NOMO-1 treated with dmso at 0.1 percent for 144 hours (cell line): ENCODE measurements at regions not wholly inside any gene's neighbourhood (a gene's known extent, or its start where the extent isn't known, plus 50 kb on each side); places are given as distances from the start of the nearest gene placed in this dataset.
"Not testable (repeated sequence)": the region's sequence is repeated elsewhere in the genome, so short reads cannot be mapped to it uniquely, and the experiment has no call there.

Experiments
- DNase-seq: peaks from one replicate; lab custom pipeline; 2025; ENCODE audit not compliant: unreplicated experiment; lab: John Stamatoyannopoulos, UW

- DNase-seq: no peak
These were observed 237.2 kb downstream of the TOX3 start for GRCh38 chr16:52309446-52310416.

GRCh38 chr16:52308051-52308450 lies 238.9 kb downstream of the TOX3 start:
- DNase-seq: no peak

- no peak for DNase-seq
These were observed 245.9 kb downstream of the TOX3 start for GRCh38 chr16:52301026-52301425.

GRCh38 chr16:52298769-52299168 lies 248.2 kb downstream of the TOX3 start:
- no peak for DNase-seq

GRCh38 chr16:52296706-52297315 lies 250.1 kb downstream of the TOX3 start:
- not testable (repeated sequence) for DNase-seq

- DNase-seq: no peak
These were observed 250.9 kb downstream of the TOX3 start for GRCh38 chr16:52296076-52296475.

GRCh38 chr16:52294660-52295059 lies 252.3 kb downstream of the TOX3 start:
- DNase-seq: no peak

GRCh38 chr16:52293204-52293603 lies 253.7 kb downstream of the TOX3 start:
- DNase-seq: no peak

GRCh38 chr16:52283584-52284375 lies 263.2 kb downstream of the TOX3 start:
- DNase-seq: no peak

- DNase-seq: no peak
These were observed 263.9 kb downstream of the TOX3 start for GRCh38 chr16:52283018-52283417.

GRCh38 chr16:52280086-52280485 lies 266.9 kb downstream of the TOX3 start:
- no peak for DNase-seq

GRCh38 chr16:52271088-52271750 lies 275.7 kb downstream of the TOX3 start:
- no peak for DNase-seq

GRCh38 chr16:52265446-52265861 lies 281.5 kb downstream of the TOX3 start:
- DNase-seq: no peak

GRCh38 chr16:52257534-52257933 lies 289.4 kb downstream of the TOX3 start:
- no peak for DNase-seq

GRCh38 chr16:52256310-52257078 lies 290.4 kb downstream of the TOX3 start:
- DNase-seq: no peak

GRCh38 chr16:52254746-52255145 lies 292.2 kb downstream of the TOX3 start:
- DNase-seq: no peak

GRCh38 chr16:52252680-52253079 lies 294.3 kb downstream of the TOX3 start:
- DNase-seq: no peak

GRCh38 chr16:52251495-52251894 lies 295.4 kb downstream of the TOX3 start:
- no peak for DNase-seq

- DNase-seq: no peak
These were observed 299.2 kb downstream of the TOX3 start for GRCh38 chr16:52247737-52248136.

GRCh38 chr16:52238710-52239109 lies 308.2 kb downstream of the TOX3 start:
- DNase-seq: no peak
